GM23338 (cell line): ENCODE measurements at regions not wholly inside any gene's neighbourhood (a gene's known extent, or its start where the extent isn't known, plus 50 kb on each side); places are given as distances from the start of the nearest gene placed in this dataset.

Experiments used
- ATAC-seq: fragments of 200-7000 bp; cut with Tn5 transposase; 3 replicates; pipeline ENCODE4 v1.9.1; 2020
- DNase-seq: peaks from one replicate; pipeline ENCODE4 v3.0.0-alpha.2; 2015; ENCODE audit warnings: low spot score
- H2AFZ ChIP-seq: fragments of 200-600 bp; sonication (generic); 2 replicates; pipeline ENCODE4 v1.8.0; 2016; ENCODE audit warnings: antibody characterized with exemption, mild to moderate bottlenecking, moderate library complexity
- H3F3A ChIP-seq: fragments of 200-600 bp; sonication (generic); replicated peaks from 2 replicates; pipeline ENCODE4 v1.8.0; 2017; ENCODE audit warnings: antibody characterized with exemption, mixed run types, low read depth
- H3K27ac ChIP-seq: fragments of 200-600 bp; sonication (generic); 2 replicates; pipeline ENCODE4 v1.6.1; 2016; ENCODE audit warnings: low read depth
- H3K27me3 ChIP-seq: fragments of 200-600 bp; sonication (generic); 2 replicates; pipeline ENCODE4 v1.8.0; 2016; ENCODE audit warnings: mild to moderate bottlenecking, mixed run types, moderate library complexity; ENCODE audit not compliant: insufficient read depth
- H3K36me3 ChIP-seq: fragments of 200-600 bp; sonication (generic); 2 replicates; pipeline ENCODE4 v1.8.0; 2016; ENCODE audit warnings: mild to moderate bottlenecking; ENCODE audit not compliant: insufficient read depth
- H3K4me1 ChIP-seq: fragments of 200-600 bp; sonication (generic); 2 replicates; pipeline ENCODE4 v1.8.0; 2016; ENCODE audit warnings: mild to moderate bottlenecking, moderate library complexity; ENCODE audit not compliant: insufficient read depth
- H3K4me2 ChIP-seq: fragments of 200-600 bp; sonication (generic); 2 replicates; pipeline ENCODE4 v1.7.1; 2017; ENCODE audit warnings: mixed run types
- H3K4me3 ChIP-seq: fragments of 200-600 bp; sonication (generic); 2 replicates; pipeline ENCODE4 v1.6.1; 2016; ENCODE audit warnings: mixed run types
- H3K79me2 ChIP-seq: fragments of 200-600 bp; sonication (generic); replicated peaks from 2 replicates; pipeline ENCODE4 v1.8.0; 2017; ENCODE audit warnings: mild to moderate bottlenecking; ENCODE audit not compliant: insufficient read depth
- H3K9me2 ChIP-seq: fragments of 200-600 bp; sonication (generic); 2 replicates; pipeline ENCODE4 v1.8.0; 2017; ENCODE audit not compliant: insufficient read depth
- H4K20me1 ChIP-seq: fragments of 200-600 bp; sonication (generic); replicated peaks from 2 replicates; pipeline ENCODE4 v1.8.0; 2017; ENCODE audit warnings: mild to moderate bottlenecking; ENCODE audit not compliant: insufficient read depth
- H3K27ac Mint-ChIP-seq: 2 replicates; pipeline ENCODE4 v1.8.0; 2020; ENCODE audit warnings: inconsistent platforms, mild to moderate bottlenecking, moderate library complexity, mixed read lengths
- H3K27me3 Mint-ChIP-seq: 3 replicates; pipeline ENCODE4 v1.8.0; 2022; ENCODE audit warnings: low read depth, mild to moderate bottlenecking, moderate library complexity, mixed read lengths, inconsistent platforms; ENCODE audit not compliant: insufficient read depth, poor library complexity
- H3K36me3 Mint-ChIP-seq: 3 replicates; pipeline ENCODE4 v1.8.0; 2021; ENCODE audit warnings: low read depth, mild to moderate bottlenecking, inconsistent platforms, moderate library complexity, mixed read lengths
- H3K4me1 Mint-ChIP-seq: 3 replicates; pipeline ENCODE4 v1.8.0; 2020; ENCODE audit warnings: mild to moderate bottlenecking, inconsistent platforms, mixed read lengths
- H3K4me3 Mint-ChIP-seq: 3 replicates; pipeline ENCODE4 v1.8.0; 2021; ENCODE audit warnings: moderate library complexity, mild to moderate bottlenecking, inconsistent platforms, mixed read lengths
- H3K9me3 Mint-ChIP-seq: 3 replicates; pipeline ENCODE4 v1.8.0; 2020; ENCODE audit warnings: moderate library complexity, mild to moderate bottlenecking, inconsistent platforms, mixed read lengths
- CREB1 ChIP-seq: fragments of 250-450 bp; sonication (Bioruptor Pico); IDR thresholded peaks from 2 replicates; pipeline ENCODE4 v1.5.0; 2020; ENCODE audit warnings: low read depth, mild to moderate bottlenecking, moderate library complexity
- EZH2 ChIP-seq: fragments of 200-600 bp; sonication (generic); IDR thresholded peaks from one replicate; pipeline ENCODE4 v1.8.0; 2017; ENCODE audit warnings: antibody characterized with exemption, mild to moderate bottlenecking, low read depth; ENCODE audit not compliant: unreplicated experiment
- NANOG ChIP-seq: IDR thresholded peaks from 2 replicates; pipeline ENCODE4 v1.6.1; 2016; ENCODE audit warnings: antibody characterized with exemption, borderline replicate concordance
- REST ChIP-seq: IDR thresholded peaks from one replicate; pipeline ENCODE4 v1.6.1; 2018; ENCODE audit warnings: antibody characterized with exemption; ENCODE audit not compliant: unreplicated experiment
- STAT1 ChIP-seq: IDR thresholded peaks from one replicate; pipeline ENCODE4 v1.6.1; 2016; ENCODE audit warnings: antibody characterized with exemption; ENCODE audit not compliant: unreplicated experiment
- ZNF331 ChIP-seq: fragments of 250-450 bp; sonication (Bioruptor Pico); IDR thresholded peaks from 2 replicates; pipeline ENCODE4 v1.5.0; 2020; ENCODE audit warnings: low read depth, mild to moderate bottlenecking, moderate library complexity
- TF ChIP-seq, protein P1 (sequence below): fragments of 250-450 bp; sonication (Bioruptor Pico); IDR thresholded peaks from 2 replicates; pipeline ENCODE4 v1.5.0; 2020; ENCODE audit warnings: mild to moderate bottlenecking, moderate library complexity

DNA sequence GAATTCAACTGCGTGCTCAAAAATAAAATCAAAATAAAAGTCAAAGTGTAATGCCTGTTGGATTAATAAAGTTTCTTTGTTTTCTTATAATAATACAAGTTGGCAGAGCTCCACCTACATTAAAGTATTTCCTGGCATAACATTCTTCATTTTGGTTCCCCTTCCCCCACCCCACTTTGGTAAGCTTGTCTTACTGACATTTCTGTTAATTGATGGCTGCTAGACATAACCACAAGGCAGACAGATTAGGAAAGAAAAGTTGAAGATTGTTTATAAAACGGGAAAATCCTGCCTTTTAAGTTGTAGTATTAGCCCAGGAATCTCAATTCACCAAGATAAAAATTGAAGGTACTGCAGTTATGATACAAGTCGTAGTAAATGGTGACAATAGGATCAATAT, 246.5 kb upstream of the RPS6KA3 start:
- Histone ChIP-seq H3K27me3 (no peaks in the 10 kb centered on the region), H4K20me1 (no peaks in the 10 kb centered on the region), H3K4me3 (no peak overlapping the region), H2AFZ (no peak overlapping the region), H3K4me1 (no peaks in the 10 kb centered on the region), H3K27ac (no peak overlapping the region), H3K79me2 (no peaks in the 10 kb centered on the region), H3K4me2 (no peak overlapping the region), H3K9me2 (no peaks in the 10 kb centered on the region), H3K36me3 (no peaks in the 10 kb centered on the region), H3F3A (no peaks in the 10 kb centered on the region)
- H3K27ac Mint-ChIP-seq: no peak overlapping the region
- no peak overlapping the region for H3K4me3 Mint-ChIP-seq
- no peaks in the 10 kb centered on the region for H3K4me1 Mint-ChIP-seq
- DNase-seq: no peak
- no peaks in the 10 kb centered on the region for H3K36me3 Mint-ChIP-seq
- H3K9me3 Mint-ChIP-seq: no peaks in the 10 kb centered on the region
- no peak for TF ChIP-seq STAT1
- TF ChIP-seq REST: no peak
- TF ChIP-seq CREB1 (CRISPR knock-in tag): no peak
- TF ChIP-seq, protein P1, sequence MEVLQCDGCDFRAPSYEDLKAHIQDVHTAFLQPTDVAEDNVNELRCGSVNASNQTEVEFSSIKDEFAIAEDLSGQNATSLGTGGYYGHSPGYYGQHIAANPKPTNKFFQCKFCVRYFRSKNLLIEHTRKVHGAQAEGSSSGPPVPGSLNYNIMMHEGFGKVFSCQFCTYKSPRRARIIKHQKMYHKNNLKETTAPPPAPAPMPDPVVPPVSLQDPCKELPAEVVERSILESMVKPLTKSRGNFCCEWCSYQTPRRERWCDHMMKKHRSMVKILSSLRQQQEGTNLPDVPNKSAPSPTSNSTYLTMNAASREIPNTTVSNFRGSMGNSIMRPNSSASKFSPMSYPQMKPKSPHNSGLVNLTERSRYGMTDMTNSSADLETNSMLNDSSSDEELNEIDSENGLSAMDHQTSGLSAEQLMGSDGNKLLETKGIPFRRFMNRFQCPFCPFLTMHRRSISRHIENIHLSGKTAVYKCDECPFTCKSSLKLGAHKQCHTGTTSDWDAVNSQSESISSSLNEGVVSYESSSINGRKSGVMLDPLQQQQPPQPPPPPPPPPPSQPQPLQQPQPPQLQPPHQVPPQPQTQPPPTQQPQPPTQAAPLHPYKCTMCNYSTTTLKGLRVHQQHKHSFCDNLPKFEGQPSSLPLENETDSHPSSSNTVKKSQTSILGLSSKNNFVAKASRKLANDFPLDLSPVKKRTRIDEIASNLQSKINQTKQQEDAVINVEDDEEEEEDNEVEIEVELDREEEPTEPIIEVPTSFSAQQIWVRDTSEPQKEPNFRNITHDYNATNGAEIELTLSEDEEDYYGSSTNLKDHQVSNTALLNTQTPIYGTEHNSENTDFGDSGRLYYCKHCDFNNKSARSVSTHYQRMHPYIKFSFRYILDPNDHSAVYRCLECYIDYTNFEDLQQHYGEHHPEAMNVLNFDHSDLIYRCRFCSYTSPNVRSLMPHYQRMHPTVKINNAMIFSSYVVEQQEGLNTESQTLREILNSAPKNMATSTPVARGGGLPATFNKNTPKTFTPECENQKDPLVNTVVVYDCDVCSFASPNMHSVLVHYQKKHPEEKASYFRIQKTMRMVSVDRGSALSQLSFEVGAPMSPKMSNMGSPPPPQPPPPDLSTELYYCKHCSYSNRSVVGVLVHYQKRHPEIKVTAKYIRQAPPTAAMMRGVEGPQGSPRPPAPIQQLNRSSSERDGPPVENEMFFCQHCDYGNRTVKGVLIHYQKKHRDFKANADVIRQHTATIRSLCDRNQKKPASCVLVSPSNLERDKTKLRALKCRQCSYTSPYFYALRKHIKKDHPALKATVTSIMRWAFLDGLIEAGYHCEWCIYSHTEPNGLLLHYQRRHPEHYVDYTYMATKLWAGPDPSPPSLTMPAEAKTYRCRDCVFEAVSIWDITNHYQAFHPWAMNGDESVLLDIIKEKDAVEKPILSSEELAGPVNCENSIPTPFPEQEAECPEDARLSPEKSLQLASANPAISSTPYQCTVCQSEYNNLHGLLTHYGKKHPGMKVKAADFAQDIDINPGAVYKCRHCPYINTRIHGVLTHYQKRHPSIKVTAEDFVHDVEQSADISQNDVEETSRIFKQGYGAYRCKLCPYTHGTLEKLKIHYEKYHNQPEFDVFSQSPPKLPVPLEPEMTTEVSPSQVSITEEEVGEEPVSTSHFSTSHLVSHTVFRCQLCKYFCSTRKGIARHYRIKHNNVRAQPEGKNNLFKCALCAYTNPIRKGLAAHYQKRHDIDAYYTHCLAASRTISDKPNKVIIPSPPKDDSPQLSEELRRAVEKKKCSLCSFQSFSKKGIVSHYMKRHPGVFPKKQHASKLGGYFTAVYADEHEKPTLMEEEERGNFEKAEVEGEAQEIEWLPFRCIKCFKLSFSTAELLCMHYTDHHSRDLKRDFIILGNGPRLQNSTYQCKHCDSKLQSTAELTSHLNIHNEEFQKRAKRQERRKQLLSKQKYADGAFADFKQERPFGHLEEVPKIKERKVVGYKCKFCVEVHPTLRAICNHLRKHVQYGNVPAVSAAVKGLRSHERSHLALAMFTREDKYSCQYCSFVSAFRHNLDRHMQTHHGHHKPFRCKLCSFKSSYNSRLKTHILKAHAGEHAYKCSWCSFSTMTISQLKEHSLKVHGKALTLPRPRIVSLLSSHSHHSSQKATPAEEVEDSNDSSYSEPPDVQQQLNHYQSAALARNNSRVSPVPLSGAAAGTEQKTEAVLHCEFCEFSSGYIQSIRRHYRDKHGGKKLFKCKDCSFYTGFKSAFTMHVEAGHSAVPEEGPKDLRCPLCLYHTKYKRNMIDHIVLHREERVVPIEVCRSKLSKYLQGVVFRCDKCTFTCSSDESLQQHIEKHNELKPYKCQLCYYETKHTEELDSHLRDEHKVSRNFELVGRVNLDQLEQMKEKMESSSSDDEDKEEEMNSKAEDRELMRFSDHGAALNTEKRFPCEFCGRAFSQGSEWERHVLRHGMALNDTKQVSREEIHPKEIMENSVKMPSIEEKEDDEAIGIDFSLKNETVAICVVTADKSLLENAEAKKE (CRISPR knock-in tag): no peak
- TF ChIP-seq NANOG: no peak
- TF ChIP-seq EZH2: no peak
- no peak for TF ChIP-seq ZNF331 (CRISPR knock-in tag)
- H3K27me3 Mint-ChIP-seq: peaks cover 2% of the 10 kb centered on the region
- ATAC-seq: no peak
